HEK293 (cell line): ENCODE measurements at regions not wholly inside any gene's neighbourhood (a gene's known extent, or its start where the extent isn't known, plus 50 kb on each side); places are given as distances from the start of the nearest gene placed in this dataset.

Experiments used
- CTCF ChIA-PET: fragments of 350-600 bp; formaldehyde crosslinking; extraction: SDS; loops from one replicate; lab custom pipeline; 2021; ENCODE audit warnings: antibody characterized with exemption; lab: Yijun Ruan, JAX
- POLR2A ChIA-PET: fragments of 300-600 bp; formaldehyde crosslinking; extraction: SDS; loops from one replicate; lab custom pipeline; 2020; ENCODE audit warnings: antibody characterized with exemption, inconsistent platforms; lab: Yijun Ruan, JAX
- H3K27ac ChIP-seq: fragments of 200-500 bp; sonication (Bioruptor generic); 2 replicates; pipeline ENCODE4 v1.5.1; 2014; ENCODE audit warnings: low read depth, low read length, control low read depth, inconsistent platforms; ENCODE audit errors: extremely low read depth
- H3K36me3 ChIP-seq, 2 experiments: fragments of 200-500 bp in 1 of 2; sonication (Bioruptor generic) in 1 of 2; 1 replicate in 1 of 2; 2 replicates in 1 of 2; pipeline ENCODE4 v1.5.1; 2014 to 2017; ENCODE audit warnings: inconsistent platforms in 2 of 2, low read length in 2 of 2; ENCODE audit not compliant: control insufficient read depth in 2 of 2, insufficient read depth in 1 of 2
- H3K4me1 ChIP-seq: fragments of 200-500 bp; sonication (Bioruptor generic); 2 replicates; pipeline ENCODE4 v1.5.1; 2014; ENCODE audit warnings: mild to moderate bottlenecking, low read length, inconsistent platforms; ENCODE audit not compliant: control insufficient read depth, insufficient read depth
- H3K4me3 ChIP-seq: 2 replicates; pipeline ENCODE4 v1.5.1; 2011; ENCODE audit warnings: low read depth, mild to moderate bottlenecking, control low read depth, low read length, moderate library complexity
- H3K9me3 ChIP-seq: fragments of 200-500 bp; sonication (Bioruptor generic); 2 replicates; pipeline ENCODE4 v1.5.1; 2014; ENCODE audit warnings: low read depth, low read length, inconsistent platforms; ENCODE audit not compliant: control insufficient read depth, insufficient read depth
- GLI4 ChIP-seq: fragments of 450-650 bp; formaldehyde crosslinking; IDR thresholded peaks from 2 replicates; pipeline ENCODE4 v1.5.1; 2016; ENCODE audit warnings: missing biosample characterization, missing genetic modification characterization
- KLF8 ChIP-seq: fragments of 450-650 bp; formaldehyde crosslinking; IDR thresholded peaks from 2 replicates; pipeline ENCODE4 v1.5.1; 2016; ENCODE audit warnings: missing biosample characterization, missing genetic modification characterization
- KLF9 ChIP-seq: fragments of 450-650 bp; formaldehyde crosslinking; IDR thresholded peaks from 2 replicates; pipeline ENCODE4 v1.5.1; 2016; ENCODE audit warnings: missing biosample characterization, missing genetic modification characterization, low read depth
- OSR2 ChIP-seq: fragments of 450-650 bp; formaldehyde crosslinking; IDR thresholded peaks from 2 replicates; pipeline ENCODE4 v1.5.1; 2016; ENCODE audit warnings: missing biosample characterization, missing genetic modification characterization
- REPIN1 ChIP-seq: fragments of 450-650 bp; formaldehyde crosslinking; IDR thresholded peaks from 2 replicates; pipeline ENCODE4 v1.5.1; 2017; ENCODE audit warnings: missing biosample characterization, missing genetic modification characterization, low read depth
- YY2 ChIP-seq: fragments of 450-650 bp; formaldehyde crosslinking; IDR thresholded peaks from 2 replicates; pipeline ENCODE4 v1.5.1; 2016; ENCODE audit warnings: missing biosample characterization, missing genetic modification characterization
- ZFP41 ChIP-seq: fragments of 450-650 bp; formaldehyde crosslinking; IDR thresholded peaks from 2 replicates; pipeline ENCODE4 v1.5.1; 2016; ENCODE audit warnings: missing biosample characterization, missing genetic modification characterization, borderline replicate concordance
- ZIC2 ChIP-seq: fragments of 450-650 bp; formaldehyde crosslinking; IDR thresholded peaks from 2 replicates; pipeline ENCODE4 v1.5.1; 2016; ENCODE audit warnings: missing biosample characterization, missing genetic modification characterization
- ZNF112 ChIP-seq: fragments of 450-650 bp; formaldehyde crosslinking; IDR thresholded peaks from 2 replicates; pipeline ENCODE4 v1.5.0; 2017; ENCODE audit warnings: missing biosample characterization, missing genetic modification characterization
- ZNF140 ChIP-seq: fragments of 450-650 bp; formaldehyde crosslinking; IDR thresholded peaks from 2 replicates; pipeline ENCODE4 v1.5.1; 2016; ENCODE audit warnings: missing biosample characterization, missing genetic modification characterization
- ZNF169 ChIP-seq: fragments of 450-650 bp; formaldehyde crosslinking; IDR thresholded peaks from 2 replicates; pipeline ENCODE4 v1.5.1; 2016; ENCODE audit warnings: missing biosample characterization, missing genetic modification characterization
- ZNF2 ChIP-seq: fragments of 450-650 bp; formaldehyde crosslinking; IDR thresholded peaks from 2 replicates; pipeline ENCODE4 v1.5.1; 2016; ENCODE audit warnings: missing biosample characterization, missing genetic modification characterization
- ZNF354C ChIP-seq: fragments of 450-650 bp; formaldehyde crosslinking; IDR thresholded peaks from 2 replicates; pipeline ENCODE4 v1.5.1; 2016; ENCODE audit warnings: missing biosample characterization, missing genetic modification characterization, low read depth, borderline replicate concordance
- ZNF514 ChIP-seq: fragments of 450-650 bp; formaldehyde crosslinking; IDR thresholded peaks from 2 replicates; pipeline ENCODE4 v1.5.1; 2016; ENCODE audit warnings: missing biosample characterization, missing genetic modification characterization
- ZNF544 ChIP-seq: fragments of 450-650 bp; formaldehyde crosslinking; IDR thresholded peaks from 2 replicates; pipeline ENCODE4 v1.5.0; 2017; ENCODE audit warnings: missing biosample characterization, missing genetic modification characterization
- ZNF549 ChIP-seq: fragments of 450-650 bp; IDR thresholded peaks from 2 replicates; pipeline ENCODE4 v1.5.1; 2018; ENCODE audit warnings: missing biosample characterization, missing genetic modification characterization, mild to moderate bottlenecking, inconsistent platforms, moderate library complexity
- ZNF555 ChIP-seq: fragments of 450-650 bp; formaldehyde crosslinking; conservative IDR thresholded peaks from 2 replicates; pipeline ENCODE4 v1.5.1; 2017; ENCODE audit warnings: missing biosample characterization, mild to moderate bottlenecking, missing genetic modification characterization, inconsistent platforms
- ZNF560 ChIP-seq: fragments of 450-650 bp; formaldehyde crosslinking; IDR thresholded peaks from 2 replicates; pipeline ENCODE4 v1.5.1; 2017; ENCODE audit warnings: missing biosample characterization, missing genetic modification characterization, borderline replicate concordance
- ZNF654 ChIP-seq: fragments of 450-650 bp; formaldehyde crosslinking; IDR thresholded peaks from 2 replicates; pipeline ENCODE4 v1.5.1; 2016; ENCODE audit warnings: low read depth, missing biosample characterization, missing genetic modification characterization
- ZNF660 ChIP-seq: fragments of 450-650 bp; IDR thresholded peaks from 2 replicates; pipeline ENCODE4 v1.5.1; 2018; ENCODE audit warnings: missing biosample characterization, mild to moderate bottlenecking, missing genetic modification characterization
- ZNF664 ChIP-seq: fragments of 450-650 bp; formaldehyde crosslinking; IDR thresholded peaks from 2 replicates; pipeline ENCODE4 v1.5.1; 2016; ENCODE audit warnings: missing biosample characterization, missing genetic modification characterization
- ZNF707 ChIP-seq: fragments of 450-650 bp; formaldehyde crosslinking; IDR thresholded peaks from 2 replicates; pipeline ENCODE4 v1.5.1; 2016; ENCODE audit warnings: missing biosample characterization, missing genetic modification characterization
- ZNF777 ChIP-seq: fragments of 450-650 bp; formaldehyde crosslinking; IDR thresholded peaks from 2 replicates; pipeline ENCODE4 v1.5.1; 2017; ENCODE audit warnings: missing biosample characterization, missing genetic modification characterization, borderline replicate concordance
- ZNF843 ChIP-seq: fragments of 450-650 bp; formaldehyde crosslinking; IDR thresholded peaks from 2 replicates; pipeline ENCODE4 v1.5.1; 2016; ENCODE audit warnings: missing biosample characterization, missing genetic modification characterization
- TF ChIP-seq, protein P1 (sequence below): fragments of 450-650 bp; formaldehyde crosslinking; IDR thresholded peaks from 2 replicates; pipeline ENCODE4 v1.5.1; 2016; ENCODE audit warnings: missing biosample characterization, missing genetic modification characterization
- TF ChIP-seq, protein P2 (sequence below): fragments of 450-650 bp; formaldehyde crosslinking; IDR thresholded peaks from 2 replicates; pipeline ENCODE4 v1.5.1; 2016; ENCODE audit warnings: missing biosample characterization, missing genetic modification characterization
- TF ChIP-seq, protein P3 (sequence below): fragments of 450-650 bp; formaldehyde crosslinking; IDR thresholded peaks from 2 replicates; pipeline ENCODE4 v1.5.1; 2017; ENCODE audit warnings: missing biosample characterization, missing genetic modification characterization
- TF ChIP-seq, protein P4 (sequence below): fragments of 450-650 bp; formaldehyde crosslinking; IDR thresholded peaks from 2 replicates; pipeline ENCODE4 v1.5.1; 2016; ENCODE audit warnings: missing biosample characterization, missing genetic modification characterization

DNA sequence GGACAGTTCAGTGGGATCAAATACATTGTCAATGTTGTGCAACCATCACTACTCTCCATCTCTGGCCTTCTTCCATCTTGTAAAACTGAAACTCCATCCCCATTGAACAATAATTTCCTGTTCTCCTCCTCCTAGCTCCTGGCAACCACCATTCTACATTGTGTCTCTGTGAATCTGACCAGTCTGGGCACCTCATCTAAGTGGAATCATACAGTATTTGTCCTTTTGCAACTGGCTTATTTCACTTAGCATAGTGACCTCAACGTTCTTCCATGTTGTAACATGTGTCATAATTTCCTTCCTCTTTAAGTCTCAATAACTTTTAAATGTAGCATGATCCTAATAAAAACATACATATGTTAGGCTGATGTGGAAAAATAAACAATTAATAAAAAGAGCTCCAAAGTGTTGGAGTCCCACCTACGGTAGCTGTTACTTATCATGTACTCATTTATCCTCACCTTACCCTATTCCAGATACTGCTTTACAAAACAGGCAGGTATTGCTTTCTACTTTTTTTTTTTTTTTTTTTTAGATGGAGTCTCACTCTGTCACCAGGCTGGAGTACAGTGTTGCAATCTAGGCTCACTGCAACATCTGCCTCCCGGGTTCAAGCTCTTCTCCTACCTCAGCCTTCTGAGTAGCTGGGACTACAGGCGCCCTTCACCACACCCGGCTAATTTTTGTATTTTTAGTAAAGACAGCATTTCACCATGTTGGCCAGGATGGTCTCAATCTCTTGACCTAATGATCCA is 91.9 kb downstream of the TNFAIP3 start:
- no peaks in the 10 kb centered on the region for H3K9me3 ChIP-seq
- CTCF ChIA-PET, result interaction anchor here (0.6 to 2.3 kb wide), 9 partner anchors 8 to 737 kb away, joined by 3 to 10 read pairs (median 4); no protein-coding TSS in a partner anchor
- H3K27ac ChIP-seq, result no peak overlapping the region
- POLR2A ChIA-PET, result no interaction called here
- no peaks in the 10 kb centered on the region for H3K36me3 ChIP-seq
- H3K4me1 ChIP-seq, result no peaks in the 10 kb centered on the region
- H3K4me3 ChIP-seq, result no peak overlapping the region
- TF ChIP-seq KLF8 (no peak), YY2 (tag by site-specific recombination) (no peak), REPIN1 (tag by site-specific recombination) (no peak), ZNF664 (tag by site-specific recombination) (no peak), ZNF560 (tag by site-specific recombination) (no peak), ZNF140 (tag by site-specific recombination) (no peak), ZNF555 (no peak), ZNF654 (tag by site-specific recombination) (no peak), ZNF660 (tag by site-specific recombination) (no peak), ZIC2 (tag by site-specific recombination) (no peak), ZNF549 (tag by site-specific recombination) (no peak), ZNF544 (tag by site-specific recombination) (no peak), ZNF707 (tag by site-specific recombination) (no peak)
- TF ChIP-seq, protein P1, sequence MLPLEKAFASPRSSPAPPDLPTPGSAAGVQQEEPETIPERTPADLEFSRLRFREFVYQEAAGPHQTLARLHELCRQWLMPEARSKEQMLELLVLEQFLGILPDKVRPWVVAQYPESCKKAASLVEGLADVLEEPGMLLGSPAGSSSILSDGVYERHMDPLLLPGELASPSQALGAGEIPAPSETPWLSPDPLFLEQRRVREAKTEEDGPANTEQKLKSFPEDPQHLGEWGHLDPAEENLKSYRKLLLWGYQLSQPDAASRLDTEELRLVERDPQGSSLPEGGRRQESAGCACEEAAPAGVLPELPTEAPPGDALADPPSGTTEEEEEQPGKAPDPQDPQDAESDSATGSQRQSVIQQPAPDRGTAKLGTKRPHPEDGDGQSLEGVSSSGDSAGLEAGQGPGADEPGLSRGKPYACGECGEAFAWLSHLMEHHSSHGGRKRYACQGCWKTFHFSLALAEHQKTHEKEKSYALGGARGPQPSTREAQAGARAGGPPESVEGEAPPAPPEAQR (tag by site-specific recombination), result no peak

DNA sequence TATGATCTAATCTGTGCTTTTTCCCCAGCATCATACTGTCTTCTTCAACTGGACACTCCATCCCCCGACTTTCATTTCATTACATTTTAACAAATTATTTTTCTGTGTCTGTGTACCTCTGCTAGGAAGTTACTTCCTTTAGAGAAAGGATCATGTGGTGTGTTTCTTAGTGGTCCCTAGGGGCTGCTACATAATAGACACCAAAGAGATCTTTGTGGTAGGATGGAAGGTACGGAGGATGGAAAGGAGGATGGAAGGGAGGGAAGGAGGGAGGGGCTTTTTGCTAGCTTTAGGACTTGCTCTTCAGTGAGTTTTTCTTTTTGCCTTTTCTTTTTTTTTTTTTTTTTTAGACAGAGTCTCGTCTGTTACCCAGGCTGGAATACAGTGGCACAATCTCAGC is 95.7 kb downstream of the TNFAIP3 start:
- TF ChIP-seq KLF9 (no peak), ZNF112 (tag by site-specific recombination) (no peak), ZNF514 (tag by site-specific recombination) (no peak), ZFP41 (tag by site-specific recombination) (no peak), ZNF169 (tag by site-specific recombination) (no peak), GLI4 (no peak)
- TF ChIP-seq, protein P2, sequence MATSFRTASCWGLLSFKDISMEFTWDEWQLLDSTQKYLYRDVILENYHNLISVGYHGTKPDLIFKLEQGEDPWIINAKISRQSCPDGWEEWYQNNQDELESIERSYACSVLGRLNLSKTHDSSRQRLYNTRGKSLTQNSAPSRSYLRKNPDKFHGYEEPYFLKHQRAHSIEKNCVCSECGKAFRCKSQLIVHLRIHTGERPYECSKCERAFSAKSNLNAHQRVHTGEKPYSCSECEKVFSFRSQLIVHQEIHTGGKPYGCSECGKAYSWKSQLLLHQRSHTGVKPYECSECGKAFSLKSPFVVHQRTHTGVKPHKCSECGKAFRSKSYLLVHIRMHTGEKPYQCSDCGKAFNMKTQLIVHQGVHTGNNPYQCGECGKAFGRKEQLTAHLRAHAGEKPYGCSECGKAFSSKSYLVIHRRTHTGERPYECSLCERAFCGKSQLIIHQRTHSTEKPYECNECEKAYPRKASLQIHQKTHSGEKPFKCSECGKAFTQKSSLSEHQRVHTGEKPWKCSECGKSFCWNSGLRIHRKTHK (tag by site-specific recombination), result no peak
- CTCF ChIA-PET, result interaction anchor here (1.0 to 1.6 kb wide), 3 partner anchors 18 to 163 kb away, joined by 3 to 5 read pairs (median 4); no protein-coding TSS in a partner anchor

DNA sequence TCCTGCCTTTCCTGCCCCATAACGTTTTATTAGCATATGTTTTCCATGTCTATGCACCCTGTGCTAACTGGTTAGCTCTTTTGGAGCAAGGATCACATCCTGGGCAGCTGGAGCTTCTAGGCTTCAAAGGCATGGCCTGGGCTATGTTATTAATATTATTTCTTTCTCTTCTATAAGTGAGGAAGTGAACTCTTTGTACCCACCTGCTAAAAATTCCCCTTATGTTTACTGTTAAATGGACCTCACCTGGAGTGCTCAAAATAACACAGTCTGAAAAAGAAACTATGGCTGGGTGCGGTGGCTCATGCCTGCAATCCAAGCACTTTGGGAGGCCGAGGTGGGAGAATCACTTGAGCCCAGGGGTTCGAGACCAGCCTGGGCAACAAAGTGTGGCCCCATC is 97.8 kb downstream of the TNFAIP3 start:
- POLR2A ChIA-PET, result no interaction called here
- Histone ChIP-seq H3K4me1 (no peaks in the 10 kb centered on the region), H3K27ac (no peak overlapping the region), H3K9me3 (no peaks in the 10 kb centered on the region), H3K36me3 (no peaks in the 10 kb centered on the region), H3K4me3 (no peak overlapping the region)
- CTCF ChIA-PET, result interaction anchor here (1.2 kb wide), 1 partner anchor 10 kb away, joined by 3 read pairs; no protein-coding TSS in a partner anchor
- TF ChIP-seq ZNF777 (tag by site-specific recombination), result no peak
- no peak for TF ChIP-seq ZNF2 (tag by site-specific recombination)
- no peak for TF ChIP-seq ZNF843 (tag by site-specific recombination)
- TF ChIP-seq, protein P3, sequence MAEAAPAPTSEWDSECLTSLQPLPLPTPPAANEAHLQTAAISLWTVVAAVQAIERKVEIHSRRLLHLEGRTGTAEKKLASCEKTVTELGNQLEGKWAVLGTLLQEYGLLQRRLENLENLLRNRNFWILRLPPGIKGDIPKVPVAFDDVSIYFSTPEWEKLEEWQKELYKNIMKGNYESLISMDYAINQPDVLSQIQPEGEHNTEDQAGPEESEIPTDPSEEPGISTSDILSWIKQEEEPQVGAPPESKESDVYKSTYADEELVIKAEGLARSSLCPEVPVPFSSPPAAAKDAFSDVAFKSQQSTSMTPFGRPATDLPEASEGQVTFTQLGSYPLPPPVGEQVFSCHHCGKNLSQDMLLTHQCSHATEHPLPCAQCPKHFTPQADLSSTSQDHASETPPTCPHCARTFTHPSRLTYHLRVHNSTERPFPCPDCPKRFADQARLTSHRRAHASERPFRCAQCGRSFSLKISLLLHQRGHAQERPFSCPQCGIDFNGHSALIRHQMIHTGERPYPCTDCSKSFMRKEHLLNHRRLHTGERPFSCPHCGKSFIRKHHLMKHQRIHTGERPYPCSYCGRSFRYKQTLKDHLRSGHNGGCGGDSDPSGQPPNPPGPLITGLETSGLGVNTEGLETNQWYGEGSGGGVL (tag by site-specific recombination), result no peak
- TF ChIP-seq, protein P4, sequence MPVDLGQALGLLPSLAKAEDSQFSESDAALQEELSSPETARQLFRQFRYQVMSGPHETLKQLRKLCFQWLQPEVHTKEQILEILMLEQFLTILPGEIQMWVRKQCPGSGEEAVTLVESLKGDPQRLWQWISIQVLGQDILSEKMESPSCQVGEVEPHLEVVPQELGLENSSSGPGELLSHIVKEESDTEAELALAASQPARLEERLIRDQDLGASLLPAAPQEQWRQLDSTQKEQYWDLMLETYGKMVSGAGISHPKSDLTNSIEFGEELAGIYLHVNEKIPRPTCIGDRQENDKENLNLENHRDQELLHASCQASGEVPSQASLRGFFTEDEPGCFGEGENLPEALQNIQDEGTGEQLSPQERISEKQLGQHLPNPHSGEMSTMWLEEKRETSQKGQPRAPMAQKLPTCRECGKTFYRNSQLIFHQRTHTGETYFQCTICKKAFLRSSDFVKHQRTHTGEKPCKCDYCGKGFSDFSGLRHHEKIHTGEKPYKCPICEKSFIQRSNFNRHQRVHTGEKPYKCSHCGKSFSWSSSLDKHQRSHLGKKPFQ, result no peak
- TF ChIP-seq OSR2, result no peak
- no peak for TF ChIP-seq ZNF354C (tag by site-specific recombination)

More for the DNA sequence above, 95.7 kb downstream of the TNFAIP3 start:
- Histone ChIP-seq H3K27ac (no peak overlapping the region), H3K4me1 (no peaks in the 10 kb centered on the region), H3K4me3 (no peak overlapping the region), H3K9me3 (no peaks in the 10 kb centered on the region), H3K36me3 (no peaks in the 10 kb centered on the region)
- POLR2A ChIA-PET, result no interaction called here
